OCI-LY1 (cell line): ENCODE measurements at regions not wholly inside any gene's neighbourhood (a gene's known extent, or its start where the extent isn't known, plus 50 kb on each side); places are given as distances from the start of the nearest gene placed in this dataset.

Source experiments
- EZH2 ChIP-seq: fragments of 200-600 bp; sonication (generic), shearing (Covaris generic); IDR thresholded peaks from 2 replicates; pipeline ENCODE4 v1.8.0; 2017; ENCODE audit warnings: borderline replicate concordance, mixed run types, mild to moderate bottlenecking, antibody characterized with exemption, low read length, moderate library complexity, mixed read lengths
- TF ChIP-seq, protein P1 (sequence below): fragments of 200-600 bp; sonication (generic), shearing (Covaris generic); IDR thresholded peaks from 2 replicates; pipeline ENCODE4 v1.5.1; 2017; ENCODE audit warnings: mild to moderate bottlenecking, antibody characterized with exemption, low read length, moderate library complexity, mixed read lengths

DNA sequence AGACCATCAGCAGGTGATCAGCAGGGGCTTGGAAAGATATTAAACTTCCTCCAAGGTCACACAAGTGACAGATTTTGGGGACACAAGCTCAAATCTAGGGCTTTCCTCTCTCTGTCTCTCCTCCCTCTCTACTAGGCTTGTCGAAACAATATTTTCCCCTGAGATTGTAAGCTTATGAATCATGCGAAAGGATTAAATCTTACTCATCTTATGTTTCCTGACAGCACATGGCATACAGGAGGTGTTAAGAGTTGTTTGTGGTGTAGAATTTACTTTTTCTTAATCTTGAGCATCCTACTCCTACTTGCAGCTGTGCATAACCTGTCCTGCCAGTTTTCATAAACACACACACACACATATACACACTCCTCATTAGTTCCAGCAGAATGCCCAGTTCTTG, 186.3 kb downstream of the MARCHF11 start:
- TF ChIP-seq, protein P1, sequence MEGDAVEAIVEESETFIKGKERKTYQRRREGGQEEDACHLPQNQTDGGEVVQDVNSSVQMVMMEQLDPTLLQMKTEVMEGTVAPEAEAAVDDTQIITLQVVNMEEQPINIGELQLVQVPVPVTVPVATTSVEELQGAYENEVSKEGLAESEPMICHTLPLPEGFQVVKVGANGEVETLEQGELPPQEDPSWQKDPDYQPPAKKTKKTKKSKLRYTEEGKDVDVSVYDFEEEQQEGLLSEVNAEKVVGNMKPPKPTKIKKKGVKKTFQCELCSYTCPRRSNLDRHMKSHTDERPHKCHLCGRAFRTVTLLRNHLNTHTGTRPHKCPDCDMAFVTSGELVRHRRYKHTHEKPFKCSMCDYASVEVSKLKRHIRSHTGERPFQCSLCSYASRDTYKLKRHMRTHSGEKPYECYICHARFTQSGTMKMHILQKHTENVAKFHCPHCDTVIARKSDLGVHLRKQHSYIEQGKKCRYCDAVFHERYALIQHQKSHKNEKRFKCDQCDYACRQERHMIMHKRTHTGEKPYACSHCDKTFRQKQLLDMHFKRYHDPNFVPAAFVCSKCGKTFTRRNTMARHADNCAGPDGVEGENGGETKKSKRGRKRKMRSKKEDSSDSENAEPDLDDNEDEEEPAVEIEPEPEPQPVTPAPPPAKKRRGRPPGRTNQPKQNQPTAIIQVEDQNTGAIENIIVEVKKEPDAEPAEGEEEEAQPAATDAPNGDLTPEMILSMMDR, result no peak
- TF ChIP-seq EZH2, result no peak
